ENCODE measurements at regions not wholly inside any gene's neighbourhood (a gene's known extent, or its start where the extent isn't known, plus 50 kb on each side); places are given as distances from the start of the nearest gene placed in this dataset.
"Not testable (repeated sequence)": the region's sequence is repeated elsewhere in the genome, so short reads cannot be mapped to it uniquely, and the experiment has no call there.

- Histone ChIP-seq H3K36me3 (ENCODE audit: control insufficient read depth, insufficient read depth, low read length) (no peaks in the 10 kb centered on the region), H3K27me3 (replicated peaks; ENCODE audit: control insufficient read depth, insufficient read depth, low read length) (no peaks in the 10 kb centered on the region), H3K4me3 (replicated peaks; ENCODE audit: low read depth, low read length) (no peak overlapping the region)
- DNase-seq (ENCODE audit: extremely low read depth, insufficient read length), result no peak
- no peak for TF ChIP-seq CTCF (IDR thresholded peaks at IDR 0.05; ENCODE audit: insufficient read depth, low read length, poor library complexity, severe bottlenecking)
Measured at GRCh38 chr18:40313030-40313642, 1641.9 kb upstream of the PIK3C3 start.

- H3K27me3 ChIP-seq (replicated peaks; ENCODE audit: control insufficient read depth, insufficient read depth, low read length), result no peaks in the 10 kb centered on the region
- no peak overlapping the region for H3K4me3 ChIP-seq (replicated peaks; ENCODE audit: low read depth, low read length)
- no peak for DNase-seq (ENCODE audit: extremely low read depth, insufficient read length)
- no peaks in the 10 kb centered on the region for H3K36me3 ChIP-seq (ENCODE audit: control insufficient read depth, insufficient read depth, low read length)
- TF ChIP-seq CTCF (IDR thresholded peaks at IDR 0.05; ENCODE audit: insufficient read depth, low read length, poor library complexity, severe bottlenecking), result no peak
Measured at GRCh38 chr18:40307627-40308026, 1647.4 kb upstream of the PIK3C3 start.

- no peak overlapping the region for H3K4me3 ChIP-seq (replicated peaks; ENCODE audit: low read depth, low read length)
- no peak for TF ChIP-seq CTCF (IDR thresholded peaks at IDR 0.05; ENCODE audit: insufficient read depth, low read length, poor library complexity, severe bottlenecking)
- no peaks in the 10 kb centered on the region for H3K36me3 ChIP-seq (ENCODE audit: control insufficient read depth, insufficient read depth, low read length)
- no peaks in the 10 kb centered on the region for H3K27me3 ChIP-seq (replicated peaks; ENCODE audit: control insufficient read depth, insufficient read depth, low read length)
- DNase-seq (ENCODE audit: extremely low read depth, insufficient read length), result no peak
Measured at GRCh38 chr18:40296717-40297413, 1658.2 kb upstream of the PIK3C3 start.

GRCh38 chr18:40292985-40293710 is 1661.9 kb upstream of the PIK3C3 start:
- Histone ChIP-seq H3K36me3 (ENCODE audit: control insufficient read depth, insufficient read depth, low read length) (no peaks in the 10 kb centered on the region), H3K4me3 (replicated peaks; ENCODE audit: low read depth, low read length) (no peak overlapping the region), H3K27me3 (replicated peaks; ENCODE audit: control insufficient read depth, insufficient read depth, low read length) (no peaks in the 10 kb centered on the region)
- DNase-seq (ENCODE audit: extremely low read depth, insufficient read length), result no peak
- no peak for TF ChIP-seq CTCF (IDR thresholded peaks at IDR 0.05; ENCODE audit: insufficient read depth, low read length, poor library complexity, severe bottlenecking)

GRCh38 chr18:40283560-40283959 is 1671.5 kb upstream of the PIK3C3 start:
- no peaks in the 10 kb centered on the region for H3K36me3 ChIP-seq (ENCODE audit: control insufficient read depth, insufficient read depth, low read length)
- no peak overlapping the region for H3K4me3 ChIP-seq (replicated peaks; ENCODE audit: low read depth, low read length)
- no peaks in the 10 kb centered on the region for H3K27me3 ChIP-seq (replicated peaks; ENCODE audit: control insufficient read depth, insufficient read depth, low read length)
- DNase-seq (ENCODE audit: extremely low read depth, insufficient read length), result no peak
- no peak for TF ChIP-seq CTCF (IDR thresholded peaks at IDR 0.05; ENCODE audit: insufficient read depth, low read length, poor library complexity, severe bottlenecking)

GRCh38 chr18:40281356-40281755 is 1673.7 kb upstream of the PIK3C3 start:
- DNase-seq (ENCODE audit: extremely low read depth, insufficient read length); H3K4me3 ChIP-seq (replicated peaks; ENCODE audit: low read depth, low read length); H3K27me3 ChIP-seq (replicated peaks; ENCODE audit: control insufficient read depth, insufficient read depth, low read length); H3K36me3 ChIP-seq (ENCODE audit: control insufficient read depth, insufficient read depth, low read length): not testable (repeated sequence)

All from GM06990 (cell line).